HEK293T (cell line): ENCODE measurements at regions not wholly inside any gene's neighbourhood (a gene's known extent, or its start where the extent isn't known, plus 50 kb on each side); places are given as distances from the start of the nearest gene placed in this dataset.

Experiments
- CTCF ChIA-PET: fragments of 350-600 bp; formaldehyde crosslinking; extraction: SDS; loops from one replicate; lab custom pipeline; 2021; ENCODE audit warnings: antibody characterized with exemption, inconsistent platforms; lab: Yijun Ruan, JAX
- POLR2A ChIA-PET: fragments of 350-600 bp; formaldehyde crosslinking; extraction: SDS; loops from one replicate; lab custom pipeline; 2020; ENCODE audit warnings: antibody characterized with exemption, inconsistent platforms; lab: Yijun Ruan, JAX
- DNase-seq: peaks from one replicate; pipeline ENCODE4 v3.0.0; 2012; ENCODE audit warnings: mixed read lengths; ENCODE audit errors: extremely low spot score
- ARNT ChIP-seq: fragments of 450-650 bp; IDR thresholded peaks from 2 replicates; pipeline ENCODE4 v1.6.1; 2017; ENCODE audit warnings: mild to moderate bottlenecking
- BHLHE40 ChIP-seq: fragments of 450-650 bp; IDR thresholded peaks from 2 replicates; pipeline ENCODE4 v1.6.1; 2016; ENCODE audit warnings: mild to moderate bottlenecking, moderate library complexity, borderline replicate concordance
- CTBP1 ChIP-seq: fragments of 450-650 bp; IDR thresholded peaks from 2 replicates; pipeline ENCODE4 v1.6.1; 2016; ENCODE audit warnings: borderline replicate concordance
- ELF4 ChIP-seq: fragments of 450-650 bp; IDR thresholded peaks from 2 replicates; pipeline ENCODE4 v1.6.1; 2017; ENCODE audit warnings: antibody characterized with exemption
- FOXA1 ChIP-seq: fragments of 450-650 bp; IDR thresholded peaks from 2 replicates; pipeline ENCODE4 v1.6.1; 2016; ENCODE audit warnings: mild to moderate bottlenecking
- FOXK2 ChIP-seq: fragments of 450-650 bp; IDR thresholded peaks from 2 replicates; pipeline ENCODE4 v1.6.1; 2016; ENCODE audit warnings: mild to moderate bottlenecking
- FOXM1 ChIP-seq: fragments of 450-650 bp; IDR thresholded peaks from 2 replicates; pipeline ENCODE4 v1.6.1; 2017; ENCODE audit warnings: mild to moderate bottlenecking, borderline replicate concordance
- HDGF ChIP-seq: fragments of 450-650 bp; IDR thresholded peaks from 2 replicates; pipeline ENCODE4 v1.6.1; 2017; ENCODE audit warnings: antibody characterized with exemption, borderline replicate concordance
- L3MBTL2 ChIP-seq: fragments of 450-650 bp; conservative IDR thresholded peaks from 2 replicates; pipeline ENCODE4 v1.6.1; 2016; ENCODE audit warnings: mild to moderate bottlenecking
- LEF1 ChIP-seq: fragments of 450-650 bp; IDR thresholded peaks from 2 replicates; pipeline ENCODE4 v1.6.1; 2017; ENCODE audit warnings: mild to moderate bottlenecking, borderline replicate concordance
- NFRKB ChIP-seq: fragments of 450-650 bp; IDR thresholded peaks from 2 replicates; pipeline ENCODE4 v1.6.1; 2016; ENCODE audit warnings: mild to moderate bottlenecking, moderate library complexity
- SP1 ChIP-seq: fragments of 450-650 bp; IDR thresholded peaks from 2 replicates; pipeline ENCODE4 v1.6.1; 2017
- SUZ12 ChIP-seq: fragments of 450-650 bp; IDR thresholded peaks from 2 replicates; pipeline ENCODE4 v1.6.1; 2016; ENCODE audit warnings: mild to moderate bottlenecking
- TARDBP ChIP-seq: fragments of 450-650 bp; IDR thresholded peaks from 2 replicates; pipeline ENCODE4 v1.6.1; 2016
- ZNF384 ChIP-seq: fragments of 450-650 bp; IDR thresholded peaks from 2 replicates; pipeline ENCODE4 v1.6.1; 2016
- TF ChIP-seq, protein P1 (sequence below): fragments of 450-650 bp; IDR thresholded peaks from 2 replicates; pipeline ENCODE4 v1.6.1; 2016

GRCh38 chr11:90355200-90355599, 132.4 kb upstream of the CHORDC1 start:
- ChIA-PET CTCF (no interaction called here), POLR2A (no interaction called here)
- DNase-seq = no peak
- TF ChIP-seq BHLHE40 (no peak), L3MBTL2 (no peak), TARDBP (no peak), FOXM1 (no peak), ARNT (no peak), ELF4 (no peak), FOXK2 (no peak), HDGF (no peak)
- TF ChIP-seq, protein P1, sequence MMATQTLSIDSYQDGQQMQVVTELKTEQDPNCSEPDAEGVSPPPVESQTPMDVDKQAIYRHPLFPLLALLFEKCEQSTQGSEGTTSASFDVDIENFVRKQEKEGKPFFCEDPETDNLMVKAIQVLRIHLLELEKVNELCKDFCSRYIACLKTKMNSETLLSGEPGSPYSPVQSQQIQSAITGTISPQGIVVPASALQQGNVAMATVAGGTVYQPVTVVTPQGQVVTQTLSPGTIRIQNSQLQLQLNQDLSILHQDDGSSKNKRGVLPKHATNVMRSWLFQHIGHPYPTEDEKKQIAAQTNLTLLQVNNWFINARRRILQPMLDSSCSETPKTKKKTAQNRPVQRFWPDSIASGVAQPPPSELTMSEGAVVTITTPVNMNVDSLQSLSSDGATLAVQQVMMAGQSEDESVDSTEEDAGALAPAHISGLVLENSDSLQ = no peak

GRCh38 chr11:90349731-90350130, 126.9 kb upstream of the CHORDC1 start:
- DNase-seq = no peak
- no peak for TF ChIP-seq LEF1
- TF ChIP-seq ZNF384 = no peak
- TF ChIP-seq L3MBTL2 = no peak
- no peak for TF ChIP-seq BHLHE40
- TF ChIP-seq CTBP1 = no peak
- TF ChIP-seq FOXK2 = no peak
- no peak for TF ChIP-seq ARNT
- no peak for TF ChIP-seq SUZ12
- TF ChIP-seq NFRKB = no peak
- TF ChIP-seq, protein P1 = no peak
- no peak for TF ChIP-seq TARDBP
- TF ChIP-seq FOXM1 = no peak
- no peak for TF ChIP-seq ELF4
- no peak for TF ChIP-seq FOXA1
- no peak for TF ChIP-seq SP1
- TF ChIP-seq HDGF = no peak
- ChIA-PET CTCF (no interaction called here), POLR2A (no interaction called here)

DNA sequence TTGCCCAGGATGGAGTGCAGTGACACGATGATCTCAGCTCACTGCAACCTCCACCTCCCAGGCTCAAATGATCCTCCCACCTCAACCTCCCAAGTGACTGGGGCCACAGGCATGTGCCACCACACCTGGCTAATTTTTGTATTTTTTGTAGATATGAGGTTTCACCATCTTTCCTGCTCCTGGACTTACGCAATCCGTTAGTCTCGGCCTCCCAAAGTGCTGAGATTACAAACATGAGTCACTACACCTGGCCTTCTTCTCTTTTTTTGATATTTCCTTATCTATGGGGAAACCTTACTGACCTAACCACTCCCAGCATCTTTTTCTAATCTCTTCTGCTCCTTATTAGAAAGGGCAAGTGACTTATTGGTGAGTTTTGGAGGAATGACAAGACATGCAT, 121.7 kb upstream of the CHORDC1 start:
- ChIA-PET CTCF (no interaction called here), POLR2A (no interaction called here)
- DNase-seq = no peak
- TF ChIP-seq ZNF384 (no peak), FOXA1 (no peak), LEF1 (no peak), BHLHE40 (no peak), TARDBP (no peak), SUZ12 (no peak), ARNT (no peak), ELF4 (no peak), CTBP1 (no peak), L3MBTL2 (no peak), SP1 (no peak), FOXK2 (no peak)
- TF ChIP-seq, protein P1 = no peak

- DNase-seq = no peak
- POLR2A ChIA-PET = no interaction called here
- CTCF ChIA-PET = no interaction called here
- TF ChIP-seq ELF4 (no peak), NFRKB (no peak), BHLHE40 (no peak), ZNF384 (no peak), FOXM1 (no peak), HDGF (no peak)
Measured at GRCh38 chr11:90343673-90344072, 120.8 kb upstream of the CHORDC1 start.

DNA sequence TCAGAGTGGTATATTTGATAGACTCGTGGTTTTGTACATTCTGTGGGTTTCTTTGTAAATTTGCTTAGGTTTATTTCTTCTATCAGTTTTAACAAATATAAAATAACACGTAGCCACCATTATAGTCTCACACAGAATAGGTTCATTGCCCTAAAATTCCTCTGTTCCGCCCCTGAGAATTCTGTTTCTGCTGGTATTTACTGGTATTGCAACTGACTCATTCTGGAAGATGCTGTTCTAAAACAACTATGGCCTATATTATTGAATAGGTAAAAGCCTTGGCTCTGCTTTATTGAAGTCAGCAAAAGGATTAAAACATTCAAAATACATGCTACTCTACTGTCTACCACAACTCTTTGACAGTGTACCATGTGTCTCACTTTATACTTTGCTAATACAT, 119.1 kb upstream of the CHORDC1 start:
- DNase-seq = no peak
- CTCF ChIA-PET = no interaction called here
- POLR2A ChIA-PET = no interaction called here

More for the DNA sequence above, 119.1 kb upstream of the CHORDC1 start:
- TF ChIP-seq ZNF384 (no peak), TARDBP (no peak), BHLHE40 (no peak), NFRKB (no peak), CTBP1 (no peak), HDGF (no peak), FOXM1 (no peak), SUZ12 (no peak), FOXA1 (no peak), ELF4 (no peak), ARNT (no peak), LEF1 (no peak), L3MBTL2 (no peak), SP1 (no peak), FOXK2 (no peak)
- TF ChIP-seq, protein P1 = no peak
